CD4-positive, alpha-beta T cell treated with Interleukin-10 for 1 hour (primary cell): ENCODE measurements at regions not wholly inside any gene's neighbourhood (a gene's known extent, or its start where the extent isn't known, plus 50 kb on each side); places are given as distances from the start of the nearest gene placed in this dataset.
A peak's percentile ranks its signal among the peaks of the same experiment; 100 is the strongest.
"Not testable (repeated sequence)": the region's sequence is repeated elsewhere in the genome, so short reads cannot be mapped to it uniquely, and the experiment has no call there.

ENCODE experiments used
- DNase-seq: peaks from one replicate; pipeline ENCODE4 v3.0.0-alpha.2; 2020

GRCh38 chr4:128688033-128688721 is 121.3 kb upstream of the JADE1 start:
- DNase-seq, result no peak

- DNase-seq, result no peak
These were observed 122.7 kb upstream of the JADE1 start for GRCh38 chr4:128686810-128687209.

GRCh38 chr4:128686032-128686465 is 123.5 kb upstream of the JADE1 start:
- DNase-seq, result no peak

- DNase-seq, result no peak
These were observed 125.5 kb upstream of the JADE1 start for GRCh38 chr4:128684016-128684415.

- DNase-seq, result no peak
These were observed 126.4 kb upstream of the JADE1 start for GRCh38 chr4:128682942-128683666.

- DNase-seq, result no peak
These were observed 133.4 kb upstream of the JADE1 start for GRCh38 chr4:128676095-128676494.

- no peak for DNase-seq
These were observed 134.4 kb upstream of the JADE1 start for GRCh38 chr4:128675083-128675482.

- not testable (repeated sequence) for DNase-seq
These were observed 136.3 kb upstream of the JADE1 start for GRCh38 chr4:128673159-128673558.

GRCh38 chr4:128672596-128672995 is 136.9 kb upstream of the JADE1 start:
- not testable (repeated sequence) for DNase-seq

GRCh38 chr4:128670513-128670912 is 139.0 kb upstream of the JADE1 start:
- no peak for DNase-seq

GRCh38 chr4:128668566-128668965 is 140.9 kb upstream of the JADE1 start:
- DNase-seq, result no peak

- no peak for DNase-seq
These were observed 144.0 kb upstream of the JADE1 start for GRCh38 chr4:128665514-128665913.

GRCh38 chr4:128663325-128663724 is 146.2 kb upstream of the JADE1 start:
- DNase-seq, result peak; percentile 4

- DNase-seq, result no peak
These were observed 148.0 kb upstream of the JADE1 start for GRCh38 chr4:128661479-128661878.

- DNase-seq, result no peak
These were observed 148.9 kb upstream of the JADE1 start for GRCh38 chr4:128660361-128661215.

- DNase-seq, result no peak
These were observed 151.3 kb upstream of the JADE1 start for GRCh38 chr4:128658214-128658631.

- no peak for DNase-seq
These were observed 151.9 kb upstream of the JADE1 start for GRCh38 chr4:128657638-128658037.

- DNase-seq, result no peak
These were observed 155.0 kb upstream of the JADE1 start for GRCh38 chr4:128654465-128654864.

- no peak for DNase-seq
These were observed 155.7 kb upstream of the JADE1 start for GRCh38 chr4:128653527-128654444.

- DNase-seq, result no peak
These were observed 159.8 kb upstream of the JADE1 start for GRCh38 chr4:128649575-128650205.

- DNase-seq, result no peak
These were observed 160.3 kb upstream of the JADE1 start for GRCh38 chr4:128649161-128649560.

- no peak for DNase-seq
These were observed 161.5 kb upstream of the JADE1 start for GRCh38 chr4:128648021-128648420.
